HG03432 (cell line): ENCODE measurements at regions not wholly inside any gene's neighbourhood (a gene's known extent, or its start where the extent isn't known, plus 50 kb on each side); places are given as distances from the start of the nearest gene placed in this dataset.
"Not testable (repeated sequence)": the region's sequence is repeated elsewhere in the genome, so short reads cannot be mapped to it uniquely, and the experiment has no call there.

Experiments used
- ATAC-seq: cut with Tn5 transposase; IDR thresholded peaks from one replicate; pipeline ENCODE4 v1.9.1; 2021; ENCODE audit warnings: mild to moderate bottlenecking, moderate library complexity; ENCODE audit not compliant: unreplicated experiment

- no peak for ATAC-seq
These were observed 449.6 kb upstream of the HTR1E start for GRCh38 chr6:86487660-86488221.

GRCh38 chr6:86478316-86478715, 459.0 kb upstream of the HTR1E start:
- not testable (repeated sequence) for ATAC-seq

- ATAC-seq = no peak
These were observed 459.7 kb upstream of the HTR1E start for GRCh38 chr6:86477500-86478148.

GRCh38 chr6:86476311-86476710, 461.0 kb upstream of the HTR1E start:
- ATAC-seq = no peak

GRCh38 chr6:86474081-86474480, 463.2 kb upstream of the HTR1E start:
- no peak for ATAC-seq

GRCh38 chr6:86471791-86472190, 465.5 kb upstream of the HTR1E start:
- ATAC-seq = no peak

GRCh38 chr6:86459978-86460377, 477.4 kb upstream of the HTR1E start:
- ATAC-seq = no peak

GRCh38 chr6:86456821-86457220, 480.5 kb upstream of the HTR1E start:
- ATAC-seq = no peak

- ATAC-seq = no peak
These were observed 484.1 kb upstream of the HTR1E start for GRCh38 chr6:86453232-86453631.

GRCh38 chr6:86448398-86448797, 488.9 kb upstream of the HTR1E start:
- ATAC-seq = no peak

GRCh38 chr6:86440608-86441007, 496.7 kb upstream of the HTR1E start:
- no peak for ATAC-seq

- no peak for ATAC-seq
These were observed 513.8 kb upstream of the HTR1E start for GRCh38 chr6:86423571-86423970.

- no peak for ATAC-seq
These were observed 525.3 kb upstream of the HTR1E start for GRCh38 chr6:86412057-86412456.

- ATAC-seq = no peak
These were observed 530.2 kb upstream of the HTR1E start for GRCh38 chr6:86407128-86407527.

- not testable (repeated sequence) for ATAC-seq
These were observed 544.5 kb upstream of the HTR1E start for GRCh38 chr6:86392850-86393249.

GRCh38 chr6:86380571-86381125, 556.7 kb upstream of the HTR1E start:
- ATAC-seq = no peak

GRCh38 chr6:86357877-86358276, 579.5 kb upstream of the HTR1E start:
- no peak for ATAC-seq

GRCh38 chr6:86355271-86355670, 582.1 kb upstream of the HTR1E start:
- ATAC-seq = no peak

GRCh38 chr6:86331919-86332318, 605.4 kb upstream of the HTR1E start:
- no peak for ATAC-seq

GRCh38 chr6:86331265-86331840, 606.0 kb upstream of the HTR1E start:
- ATAC-seq = no peak

GRCh38 chr6:86306210-86306609, 631.1 kb upstream of the HTR1E start:
- no peak for ATAC-seq

- ATAC-seq = no peak
These were observed 643.2 kb upstream of the SYNCRIP start for GRCh38 chr6:86285876-86286275.
